Psoas muscle (tissue), 7 donors: ENCODE measurements at regions not wholly inside any gene's neighbourhood (a gene's known extent, or its start where the extent isn't known, plus 50 kb on each side); places are given as distances from the start of the nearest gene placed in this dataset.

Source experiments
- ATAC-seq, 4 donors: fragments of 200-7000 bp; cut with Tn5 transposase; one replicate each; pipeline ENCODE4 v1.9.1; 2020; ENCODE audit warnings: moderate library complexity in 3 of 4, mild to moderate bottlenecking in 2 of 4
- DNase-seq, 2 donors: peaks; one replicate each; pipeline ENCODE4 v3.0.0-alpha.2; 2020
- H3K27ac ChIP-seq: fragments of 200-600 bp; one replicate; pipeline ENCODE4 v1.8.0; 2022
- H3K27me3 ChIP-seq, 3 donors: fragments of 200-600 bp in 1 of 3; one replicate each; pipeline versions ENCODE4 v1.6.1 to v1.8.0; 2013 to 2022; ENCODE audit warnings: low read length in 2 of 3, mild to moderate bottlenecking in 2 of 3, moderate library complexity in 1 of 3; ENCODE audit not compliant: insufficient read depth in 3 of 3
- H3K36me3 ChIP-seq, 2 donors: fragments of 200-600 bp in 1 of 2; one replicate each; pipeline versions ENCODE4 v1.6.1 to v1.8.0; 2013 to 2022; ENCODE audit warnings: low read depth in 1 of 2, mild to moderate bottlenecking in 1 of 2, moderate library complexity in 1 of 2; ENCODE audit not compliant: insufficient read depth in 1 of 2
- H3K4me1 ChIP-seq: fragments of 200-600 bp; one replicate; pipeline ENCODE4 v1.8.0; 2022
- H3K4me3 ChIP-seq: fragments of 200-600 bp; one replicate; pipeline ENCODE4 v1.8.0; 2022; ENCODE audit warnings: mild to moderate bottlenecking
- H3K9me3 ChIP-seq: fragments of 200-600 bp; one replicate; pipeline ENCODE4 v1.8.0; 2022
- CTCF ChIP-seq: fragments of 200-600 bp; IDR thresholded peaks from one replicate; pipeline ENCODE4 v1.8.0; 2022; ENCODE audit warnings: antibody characterized with exemption
- WGBS, 3 donors: extraction: QIAGEN DNeasy Blood & Tissue Kit; methylation state at CpG; one replicate each; pipeline versions ENCODE4 v1.1.6 to v1.1.7; 2013; 5-methylcytosine and 5-hydroxymethylcytosine counted together
- intact Hi-C, 2 donors: fragments of 100-400 bp; cut with DNase I; formaldehyde crosslinking; loops; one replicate each; pipeline versions ENCODE4 v1.11.0 to v1.14.2; 2022
- donor health status: healthy with polysubstance abuse.
- donor health status: DM: no; HTN: no; CAD: no; lungs with moderate emphysema.
- donor health status: Bipolar disorder and iron deficiency.
- donor health status: healthy.
- donor health status: DM: yes; HTN: yes; CAD: no.
- donor health status: DM: no; HTN: no; CAD: no.
- donor health status: DM: yes; HTN: yes; CAD: no.

GRCh38 chr4:10750714-10751113 lies 66.1 kb upstream of the CLNK start:
- ATAC-seq: no peak
- DNase-seq: no peak
- 16 to 34% (median 28%) methylated on average over 5 of the region's 5 CpGs for WGBS, 3 donors

GRCh38 chr4:10747186-10747585 lies 62.6 kb upstream of the CLNK start:
- H3K27ac ChIP-seq: no peak overlapping the region
- H3K9me3 ChIP-seq: no peaks in the 10 kb centered on the region
- no peaks in the 10 kb centered on the region for H3K27me3 ChIP-seq
- no peak for DNase-seq
- intact Hi-C loops: no loop called here
- H3K4me3 ChIP-seq: no peak overlapping the region
- H3K36me3 ChIP-seq: no peaks in the 10 kb centered on the region
- ATAC-seq: no peak
- WGBS, 3 donors: 21 to 47% (median 29%) methylated on average over 5 of the region's 5 CpGs
- no peaks in the 10 kb centered on the region for H3K4me1 ChIP-seq
- no peak for TF ChIP-seq CTCF

More at GRCh38 chr4:10750714-10751113, 66.1 kb upstream of the CLNK start:
- H3K27me3 ChIP-seq: no peaks in the 10 kb centered on the region
- H3K27ac ChIP-seq: no peak overlapping the region
- H3K4me1 ChIP-seq: no peaks in the 10 kb centered on the region
- no peaks in the 10 kb centered on the region for H3K36me3 ChIP-seq
- H3K4me3 ChIP-seq: no peak overlapping the region
- intact Hi-C loops: no loop called here
- H3K9me3 ChIP-seq: no peaks in the 10 kb centered on the region
- TF ChIP-seq CTCF: no peak

- intact Hi-C loops: no loop called here
- no peaks in the 10 kb centered on the region for H3K36me3 ChIP-seq
- no peaks in the 10 kb centered on the region for H3K9me3 ChIP-seq
- no peak for TF ChIP-seq CTCF
- no peak for ATAC-seq
- no peak for DNase-seq
- H3K4me3 ChIP-seq: no peak overlapping the region
- H3K4me1 ChIP-seq: no peaks in the 10 kb centered on the region
- H3K27me3 ChIP-seq: no peaks in the 10 kb centered on the region
- no peak overlapping the region for H3K27ac ChIP-seq
- WGBS, 3 donors: 21 to 29% (median 23%) methylated on average over 3 of the region's 3 CpGs
Measured at GRCh38 chr4:10746371-10747171, 62.0 kb upstream of the CLNK start.

DNA sequence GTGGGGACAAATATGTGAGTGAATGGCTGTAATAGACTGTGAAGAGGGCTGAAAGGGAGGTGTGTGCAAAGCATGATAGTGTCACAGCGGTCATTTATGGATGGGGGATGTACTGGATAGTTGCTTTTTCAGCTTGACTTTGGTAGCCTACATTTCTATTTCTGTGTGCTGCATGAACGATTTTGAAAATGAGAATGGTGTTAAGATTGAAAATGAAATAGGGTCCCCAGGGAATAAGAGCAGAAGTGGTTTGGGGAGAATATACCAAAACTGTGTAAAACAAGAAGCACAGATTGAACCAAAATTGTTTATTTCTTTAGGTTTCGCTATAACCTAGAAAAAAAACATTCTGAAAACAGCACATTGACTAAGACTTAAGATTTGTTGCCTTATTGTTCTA lies 58.8 kb upstream of the CLNK start:
- intact Hi-C loops: no loop called here
- no peak for DNase-seq

More for the DNA sequence above, 58.8 kb upstream of the CLNK start:
- no peaks in the 10 kb centered on the region for H3K36me3 ChIP-seq
- H3K27ac ChIP-seq: no peak overlapping the region
- no peaks in the 10 kb centered on the region for H3K9me3 ChIP-seq
- TF ChIP-seq CTCF: no peak
- 73 to 77% (median 75%) methylated on average over 3 of the region's 3 CpGs for WGBS, 3 donors
- no peak for ATAC-seq
- no peak overlapping the region for H3K4me3 ChIP-seq
- H3K4me1 ChIP-seq: no peaks in the 10 kb centered on the region
- H3K27me3 ChIP-seq: no peaks in the 10 kb centered on the region
